Right ventricle myocardium inferior (tissue), 1 donor: ENCODE measurements at regions not wholly inside any gene's neighbourhood (a gene's known extent, or its start where the extent isn't known, plus 50 kb on each side); places are given as distances from the start of the nearest gene placed in this dataset.
A peak's percentile ranks its signal among the peaks of the same experiment; 100 is the strongest.

ENCODE experiments used
- ATAC-seq: fragments of 200-7000 bp; cut with Tn5 transposase; one replicate; pipeline ENCODE4 v1.9.1; 2020; ENCODE audit warnings: mild to moderate bottlenecking, moderate library complexity
- DNase-seq: peaks from one replicate; pipeline ENCODE4 v3.0.0; 2021; ENCODE audit errors: missing footprints
- intact Hi-C: fragments of 100-400 bp; cut with DNase I; formaldehyde crosslinking; loops from one replicate; pipeline ENCODE4 v1.11.0; 2022
- donor health status: DM: no; HTN: yes; CAD: no; lungs with severe emphysema.

DNA sequence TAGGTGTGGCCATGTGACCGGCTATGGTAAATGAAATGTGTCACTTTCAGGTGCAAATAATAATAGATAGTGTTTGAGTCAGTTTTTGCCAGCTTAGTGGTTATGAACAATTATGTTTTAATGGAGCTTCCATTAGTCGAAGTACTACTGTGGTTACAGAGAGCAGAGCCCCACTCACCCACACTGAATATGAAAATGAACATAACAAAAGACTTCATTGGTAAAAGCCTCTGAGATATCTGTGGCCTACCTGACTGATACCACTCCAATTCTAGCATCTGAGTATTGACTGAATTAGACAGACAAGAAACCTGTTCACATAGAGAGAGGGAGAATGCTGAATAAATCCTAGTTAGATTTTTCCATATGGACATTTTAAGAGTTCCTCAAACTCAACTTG lies 405.6 kb downstream of the BRINP1 start:
- intact Hi-C loops = loop anchor here (10.0 kb wide), 1 partner anchor 129 kb away; no protein-coding TSS in a partner anchor
- ATAC-seq (no peak), DNase-seq (no peak)

DNA sequence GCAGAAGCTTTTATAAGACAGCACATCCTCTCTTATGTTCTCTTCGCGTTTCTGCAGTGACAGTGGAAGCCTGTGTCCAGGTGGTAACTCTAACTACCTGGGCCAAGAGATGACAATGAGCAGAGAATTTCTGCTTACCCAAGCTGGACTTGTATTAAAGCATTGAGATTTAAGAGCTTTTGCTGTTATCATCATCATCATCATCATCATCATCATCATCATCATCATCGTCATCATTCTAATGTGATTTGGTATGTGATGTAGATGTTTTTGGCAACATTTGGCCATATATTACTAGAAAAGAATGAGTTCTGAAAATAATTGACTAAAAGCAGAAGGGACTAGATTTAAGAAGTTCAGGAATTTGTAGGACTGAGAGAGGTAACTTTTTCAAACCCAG lies 401.3 kb downstream of the BRINP1 start:
- DNase-seq (no peak), ATAC-seq (no peak)
- intact Hi-C loops = loop anchor here (10.0 kb wide), 1 partner anchor 133 kb away; no protein-coding TSS in a partner anchor

DNA sequence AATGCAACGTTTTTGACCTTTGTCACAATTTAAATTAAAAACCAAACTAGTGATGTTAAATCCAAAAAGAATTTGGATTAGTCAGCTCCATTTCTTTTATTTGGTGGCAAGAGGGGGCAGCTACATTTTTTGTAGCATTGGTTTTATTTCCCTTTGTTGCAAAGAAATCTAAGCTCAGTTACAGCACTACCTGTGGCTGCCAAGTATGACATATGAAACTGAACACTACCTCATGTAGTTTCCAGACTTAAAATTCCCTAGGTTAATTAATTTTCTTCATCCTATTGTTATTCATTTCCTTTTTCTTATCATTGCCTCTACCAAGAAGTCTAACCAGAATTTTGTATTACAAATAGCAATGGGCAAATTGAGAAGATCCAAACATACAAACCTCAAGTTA lies 393.5 kb downstream of the BRINP1 start:
- ATAC-seq (no peak), DNase-seq (no peak)
- intact Hi-C loops = no loop called here

GRCh38 chr9:118976160-118976559 lies 393.1 kb downstream of the BRINP1 start:
- intact Hi-C loops = no loop called here
- DNase-seq = no peak
- ATAC-seq = no peak

DNA sequence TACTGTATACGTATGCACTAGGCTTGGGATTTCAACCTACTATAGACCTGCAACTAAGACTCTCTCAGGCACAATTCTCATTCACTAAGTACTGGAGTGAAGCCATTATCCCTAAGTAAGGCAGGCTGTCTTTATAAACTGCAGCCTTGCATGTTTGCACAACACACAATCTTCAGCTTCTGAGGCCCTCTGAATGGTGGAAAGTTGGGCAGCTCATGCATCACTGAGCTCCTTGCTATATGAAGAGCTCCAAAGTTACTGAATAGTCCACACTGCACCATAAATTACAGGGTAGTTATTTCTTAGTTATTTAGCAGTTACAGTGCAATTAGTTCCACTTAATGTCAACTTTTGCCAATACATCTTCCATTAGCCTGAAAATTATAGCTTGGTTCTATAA lies 384.6 kb downstream of the BRINP1 start:
- no peak for DNase-seq
- intact Hi-C loops = no loop called here
- no peak for ATAC-seq

- DNase-seq (no peak), ATAC-seq (no peak)
- intact Hi-C loops = no loop called here
Observed at GRCh38 chr9:118985851-118986250, 383.4 kb downstream of the BRINP1 start.

GRCh38 chr9:118987167-118987566 lies 382.1 kb downstream of the BRINP1 start:
- intact Hi-C loops = no loop called here
- ATAC-seq = no peak
- no peak for DNase-seq

DNA sequence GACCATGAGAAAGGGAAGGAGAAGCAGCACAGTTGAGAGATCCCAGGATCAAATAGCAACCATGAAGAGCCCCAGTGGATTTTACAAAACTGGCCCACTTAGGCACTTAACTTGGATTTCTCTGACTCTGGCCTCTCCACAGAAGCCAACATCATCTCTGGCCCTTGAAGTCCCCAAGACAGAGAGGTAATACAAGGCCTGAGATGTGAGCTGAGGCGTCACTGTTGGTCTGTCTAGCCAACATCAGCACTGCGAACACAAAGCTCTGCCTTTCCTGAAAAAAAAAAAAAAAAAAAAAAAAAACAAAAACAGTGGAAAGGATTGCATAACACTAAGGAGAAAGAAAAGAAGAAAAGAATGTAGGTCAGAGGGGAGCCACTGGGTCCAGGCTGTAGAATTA lies 378.3 kb downstream of the BRINP1 start:
- intact Hi-C loops = no loop called here
- peak; percentile 66 for ATAC-seq
- DNase-seq = no peak

DNA sequence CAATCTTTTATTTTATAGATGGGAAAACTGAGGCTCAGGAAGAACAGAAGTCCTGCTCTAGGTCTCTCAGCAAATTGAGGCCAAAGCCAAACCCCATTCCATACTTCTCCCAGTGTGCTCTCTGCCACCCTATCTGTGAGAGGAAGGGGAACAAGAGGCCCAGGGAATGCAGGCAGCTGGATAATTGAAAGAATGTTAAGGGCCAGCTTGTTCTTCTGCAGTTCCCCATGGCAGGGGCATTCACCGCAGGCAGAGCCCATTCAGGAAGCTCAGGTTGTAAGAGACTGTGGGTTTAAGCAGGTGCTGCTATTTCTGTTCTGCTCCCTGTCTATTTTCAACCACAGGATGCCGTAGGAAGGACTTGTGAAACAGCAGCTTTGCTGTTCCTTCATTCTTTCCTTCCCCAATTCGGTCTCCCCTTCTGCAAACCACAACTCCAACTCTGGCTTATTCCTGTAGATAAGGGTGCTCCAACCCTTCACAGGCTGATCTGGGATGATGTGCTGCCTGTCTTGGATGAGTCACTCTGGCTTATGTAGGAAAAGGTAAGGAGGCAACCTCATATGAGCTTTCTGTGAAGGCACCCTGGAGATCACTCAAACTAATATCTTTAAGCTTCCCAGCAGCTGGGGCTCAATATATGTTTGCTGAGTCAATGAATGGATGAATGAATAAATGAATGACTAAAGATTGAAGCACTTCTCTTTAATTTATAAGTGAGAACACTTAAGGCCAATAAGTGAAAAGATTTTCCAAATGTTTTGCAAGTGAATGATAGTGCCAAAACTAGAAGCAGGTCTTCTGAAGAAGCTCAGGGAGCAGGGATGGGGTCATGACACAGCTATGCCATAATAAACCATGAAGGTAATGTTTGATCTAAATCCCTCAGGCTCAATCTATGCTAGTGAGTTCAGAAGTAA lies 377.6 kb downstream of the BRINP1 start:
- intact Hi-C loops = no loop called here
- DNase-seq = no peak
- ATAC-seq = no peak

- ATAC-seq (peak; percentile 43), DNase-seq (no peak)
- intact Hi-C loops = no loop called here
Observed at GRCh38 chr9:118992813-118993794, 376.1 kb downstream of the BRINP1 start.

DNA sequence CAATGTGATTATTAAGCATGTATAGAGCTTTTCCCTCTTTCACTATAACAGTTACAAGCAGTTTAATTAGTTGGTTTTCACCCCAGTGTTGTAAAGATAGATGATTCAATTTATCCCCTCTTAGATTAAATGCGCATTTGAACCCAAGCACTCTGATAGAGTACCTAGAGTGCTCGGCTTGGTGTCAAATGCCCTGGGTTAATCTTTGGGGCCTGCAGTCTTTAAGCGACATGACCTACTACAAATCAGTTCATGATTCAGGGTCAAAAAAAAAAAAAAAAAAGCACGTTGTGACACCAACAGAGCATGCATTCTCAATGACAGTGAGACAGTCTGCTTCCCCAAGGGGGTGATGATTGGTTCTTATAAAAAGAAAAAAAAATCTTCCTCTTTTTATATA lies 375.3 kb downstream of the BRINP1 start:
- no peak for DNase-seq
- no peak for ATAC-seq
- intact Hi-C loops = no loop called here

DNA sequence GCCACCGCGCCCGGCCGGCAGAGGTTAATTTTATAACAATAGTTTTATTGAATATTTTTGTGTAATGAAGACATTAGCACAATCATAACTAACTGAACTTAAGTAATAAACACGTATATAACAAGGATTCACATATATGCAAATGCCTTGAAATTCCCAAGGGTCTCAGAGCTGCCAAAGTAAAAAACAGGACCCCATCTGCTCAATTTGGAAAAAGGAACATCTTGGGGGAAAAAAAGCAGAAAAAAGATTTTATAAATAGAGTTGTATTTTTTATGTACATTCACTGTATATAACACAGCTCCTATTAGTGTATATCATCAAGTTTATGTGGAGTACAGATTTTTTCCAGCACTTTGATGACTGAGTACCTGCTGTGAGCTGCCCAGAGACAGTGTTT lies 366.7 kb downstream of the BRINP1 start:
- ATAC-seq (no peak), DNase-seq (no peak)
- intact Hi-C loops = no loop called here

- intact Hi-C loops = no loop called here
- ATAC-seq (no peak), DNase-seq (no peak)
Observed at GRCh38 chr9:119003201-119003611, 366.0 kb downstream of the BRINP1 start.

DNA sequence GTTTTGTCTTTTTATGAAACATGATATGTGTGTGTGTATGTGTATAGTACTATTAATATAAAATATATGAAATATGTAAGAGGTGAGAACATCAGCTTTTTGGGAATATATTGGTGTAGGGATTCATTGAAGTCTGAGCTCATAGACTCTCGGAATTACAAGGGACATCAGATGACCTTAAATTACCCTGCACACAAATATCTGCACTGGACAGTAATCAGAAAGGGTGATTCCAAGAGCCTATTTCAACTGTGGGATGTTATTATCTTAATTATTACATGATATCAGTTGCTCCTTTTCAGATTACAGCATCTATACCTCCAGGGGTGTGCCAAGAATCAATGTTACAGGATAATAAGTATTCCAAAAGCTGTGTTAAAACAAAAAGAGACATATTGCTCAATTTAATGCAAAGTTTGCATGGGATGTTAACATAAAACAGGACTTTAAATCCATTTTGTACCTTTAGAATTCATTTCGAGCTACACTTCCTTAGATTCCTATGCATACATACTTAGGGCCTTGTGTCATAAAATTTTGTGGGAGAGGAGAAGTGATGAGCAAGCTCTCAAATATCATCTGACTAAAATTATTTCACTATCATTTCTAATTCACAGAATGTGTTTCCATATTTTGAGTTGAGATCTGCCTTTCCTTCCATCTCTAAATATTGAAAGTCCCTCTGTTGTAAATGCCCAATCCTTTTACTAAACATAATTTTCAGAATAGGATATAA lies 365.2 kb downstream of the BRINP1 start:
- DNase-seq (no peak), ATAC-seq (no peak)
- intact Hi-C loops = loop anchor here (1.0 kb wide), 1 partner anchor 22 kb away; no protein-coding TSS in a partner anchor

DNA sequence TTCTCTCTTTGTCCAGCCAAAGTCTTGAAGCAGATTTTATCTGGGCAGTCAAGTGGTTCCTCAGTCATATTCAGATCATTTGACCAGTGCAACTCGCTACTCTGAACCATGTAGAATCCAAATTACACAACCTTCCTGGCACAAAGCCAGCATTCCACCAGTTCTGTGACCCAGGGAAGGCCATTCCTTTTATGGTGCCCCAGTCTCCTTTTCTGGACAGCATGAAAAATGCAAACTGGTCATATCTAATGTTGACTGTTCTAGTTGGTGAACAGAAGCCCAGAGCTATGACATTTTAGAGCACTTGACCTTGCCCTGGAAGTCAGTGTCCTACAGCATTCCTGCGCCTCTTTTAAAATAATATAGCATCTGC lies 364.6 kb downstream of the BRINP1 start:
- intact Hi-C loops = loop anchor here (1.0 kb wide), 1 partner anchor 22 kb away; no protein-coding TSS in a partner anchor
- peak; percentile 94 for ATAC-seq

DNA sequence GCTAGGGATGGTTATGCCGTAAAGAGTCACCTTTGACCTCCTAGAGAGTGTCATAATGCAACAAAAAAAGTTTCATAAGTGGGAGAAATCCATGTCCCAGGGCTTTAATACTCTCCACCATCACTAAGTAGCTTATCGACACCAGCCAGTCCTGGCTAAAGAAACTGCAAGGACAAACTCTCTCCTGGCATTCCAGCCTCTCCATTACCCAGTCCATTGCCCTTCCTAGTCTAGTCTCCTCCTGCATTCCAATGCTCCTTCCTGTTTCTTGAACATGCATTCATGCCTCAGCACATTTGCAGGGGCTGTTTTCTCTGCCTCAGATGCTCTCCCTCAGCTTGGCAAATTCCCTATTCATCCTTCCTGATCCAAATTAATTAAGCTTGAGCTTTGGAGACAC lies 364.1 kb downstream of the BRINP1 start:
- ATAC-seq (peak; percentile 14), DNase-seq (no peak)
- intact Hi-C loops = no loop called here

More for the DNA sequence above, 364.6 kb downstream of the BRINP1 start:
- peak; percentile 65 for DNase-seq

- ATAC-seq = no peak
- intact Hi-C loops = no loop called here
- DNase-seq = no peak
Observed at GRCh38 chr9:119009249-119009648, 360.0 kb downstream of the BRINP1 start.

GRCh38 chr9:119020284-119020683 lies 349.0 kb downstream of the BRINP1 start:
- ATAC-seq = peak; percentile 60
- intact Hi-C loops = no loop called here
- DNase-seq = peak; percentile 65
